ENCODE measurements at regions not wholly inside any gene's neighbourhood (a gene's known extent, or its start where the extent isn't known, plus 50 kb on each side); places are given as distances from the start of the nearest gene placed in this dataset.

GRCh38 chr3:152578769-152579168 lies 256.2 kb upstream of the P2RY1 start:
- Histone ChIP-seq H3K4me3 (ENCODE audit: low read length) (no peak overlapping the region), H3K27me3 (ENCODE audit: control insufficient read depth, insufficient read depth, low read length, poor library complexity, severe bottlenecking) (no peaks in the 10 kb centered on the region), H3K9ac (ENCODE audit: extremely low read depth, low read length, poor library complexity, severe bottlenecking) (no peak overlapping the region), H3K9me3 (ENCODE audit: control insufficient read depth, low read length) (no peaks in the 10 kb centered on the region), H3K27ac (ENCODE audit: low read depth, low read length) (no peak overlapping the region), H3K4me1 (ENCODE audit: control insufficient read depth, insufficient read depth, low read length) (peaks cover 2% of the 10 kb centered on the region), H3K36me3 (ENCODE audit: control insufficient read depth, insufficient read depth, low read length) (no peaks in the 10 kb centered on the region)
- no peak for DNase-seq
- Mint-ChIP-seq H3K36me3 (ENCODE audit: low read depth) (no peaks in the 10 kb centered on the region), H3K4me3 (no peak overlapping the region), H3K27ac (no peak overlapping the region), H3K4me1 (peaks cover 11% of the 10 kb centered on the region), H3K9me3 (no peaks in the 10 kb centered on the region), H3K27me3 (ENCODE audit: insufficient read depth) (no peaks in the 10 kb centered on the region)
- TF ChIP-seq CTCF (conservative IDR thresholded peaks at IDR 0.05) = no peak

DNA sequence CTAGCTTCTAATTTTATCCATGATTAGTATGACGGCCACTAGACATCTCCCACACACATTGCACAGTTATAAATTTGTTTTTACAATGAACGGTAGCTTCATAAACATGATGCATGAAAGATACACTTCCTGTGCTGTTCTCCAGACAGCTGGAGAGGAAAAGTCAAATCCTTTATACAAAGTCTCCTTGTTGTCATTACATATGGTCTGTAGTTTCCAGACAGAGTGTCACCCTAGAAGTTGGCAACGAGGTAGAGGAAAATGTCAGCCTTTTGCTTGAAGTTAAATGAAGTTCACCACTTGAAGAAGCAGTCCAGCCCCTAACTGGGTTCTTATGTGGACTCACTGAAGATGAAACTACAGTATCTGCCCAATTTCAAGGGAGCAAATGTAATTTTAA lies 253.0 kb upstream of the P2RY1 start:
- H3K36me3 ChIP-seq (ENCODE audit: control insufficient read depth, insufficient read depth, low read length) = no peaks in the 10 kb centered on the region
- no peak for TF ChIP-seq CTCF (conservative IDR thresholded peaks at IDR 0.05)
- no peaks in the 10 kb centered on the region for H3K27me3 ChIP-seq (ENCODE audit: control insufficient read depth, insufficient read depth, low read length, poor library complexity, severe bottlenecking)
- 93 to 100% methylated on average over 3 of the region's 3 CpGs for WGBS, 2 experiments (ENCODE audit: insufficient coverage in 1 of 2, insufficient read length in 1 of 2)
- no peaks in the 10 kb centered on the region for H3K9me3 ChIP-seq (ENCODE audit: control insufficient read depth, low read length)
- H3K9ac ChIP-seq (ENCODE audit: extremely low read depth, low read length, poor library complexity, severe bottlenecking) = no peak overlapping the region
- no peak overlapping the region for H3K4me3 ChIP-seq (ENCODE audit: low read length)
- DNase-seq = no peak
- Mint-ChIP-seq H3K36me3 (ENCODE audit: low read depth) (no peaks in the 10 kb centered on the region), H3K9me3 (no peaks in the 10 kb centered on the region), H3K4me1 (peaks cover 9% of the 10 kb centered on the region), H3K4me3 (no peak overlapping the region), H3K27me3 (ENCODE audit: insufficient read depth) (no peaks in the 10 kb centered on the region), H3K27ac (no peak overlapping the region)
- no peak overlapping the region for H3K27ac ChIP-seq (ENCODE audit: low read depth, low read length)
- peaks cover 2% of the 10 kb centered on the region for H3K4me1 ChIP-seq (ENCODE audit: control insufficient read depth, insufficient read depth, low read length)

GRCh38 chr3:152583963-152584362 lies 251.0 kb upstream of the P2RY1 start:
- no peaks in the 10 kb centered on the region for H3K36me3 ChIP-seq (ENCODE audit: control insufficient read depth, insufficient read depth, low read length)
- Mint-ChIP-seq H3K27me3 (ENCODE audit: insufficient read depth) (no peaks in the 10 kb centered on the region), H3K4me3 (no peak overlapping the region), H3K27ac (no peak overlapping the region), H3K9me3 (no peaks in the 10 kb centered on the region), H3K4me1 (peaks cover 9% of the 10 kb centered on the region), H3K36me3 (ENCODE audit: low read depth) (no peaks in the 10 kb centered on the region)
- no peak for TF ChIP-seq CTCF (conservative IDR thresholded peaks at IDR 0.05)
- no peaks in the 10 kb centered on the region for H3K27me3 ChIP-seq (ENCODE audit: control insufficient read depth, insufficient read depth, low read length, poor library complexity, severe bottlenecking)
- 92% methylated on average over 1 of the region's 1 CpG; no CpG with 5 or more reads in 1 of the 2 experiments for WGBS, 2 experiments (ENCODE audit: insufficient coverage in 1 of 2, insufficient read length in 1 of 2)
- H3K27ac ChIP-seq (ENCODE audit: low read depth, low read length) = no peak overlapping the region
- no peak overlapping the region for H3K4me3 ChIP-seq (ENCODE audit: low read length)
- H3K9ac ChIP-seq (ENCODE audit: extremely low read depth, low read length, poor library complexity, severe bottlenecking) = no peak overlapping the region
- no peak for DNase-seq
- H3K4me1 ChIP-seq (ENCODE audit: control insufficient read depth, insufficient read depth, low read length) = peaks cover 2% of the 10 kb centered on the region
- no peaks in the 10 kb centered on the region for H3K9me3 ChIP-seq (ENCODE audit: control insufficient read depth, low read length)

Data from endodermal cell (in vitro differentiated cells).